GM12878 (cell line): ENCODE measurements at regions not wholly inside any gene's neighbourhood (a gene's known extent, or its start where the extent isn't known, plus 50 kb on each side); places are given as distances from the start of the nearest gene placed in this dataset.

ENCODE experiments used
- ATAC-seq: fragments of 200-7000 bp; cut with Tn5 transposase; 3 replicates; pipeline ENCODE4 v1.9.1; 2020; ENCODE audit warnings: mild to moderate bottlenecking, moderate library complexity
- BruUV-seq: library from RNA; stranded (reverse); fragments of 400-500 nt; replicated peaks from 2 replicates; lab custom pipeline; 2021; lab: Mats Ljungman, UMichigan
- CTCF ChIA-PET: fragments of 300-600 bp; sonication (Branson Sonifier 250); formaldehyde crosslinking; extraction: SDS; loops from one replicate; lab custom pipeline; 2021; ENCODE audit warnings: inconsistent platforms; lab: Yijun Ruan, JAX
- POLR2A ChIA-PET: fragments of 350-600 bp; formaldehyde crosslinking; extraction: SDS; loops from one replicate; lab custom pipeline; 2021; ENCODE audit warnings: inconsistent platforms; lab: Charles Lee
- RAD21 ChIA-PET: fragments of 300-600 bp; sonication (Branson Sonifier 250); formaldehyde crosslinking; loops from one replicate; lab custom pipeline; 2023; ENCODE audit warnings: antibody characterized with exemption; ENCODE audit not compliant: unreplicated experiment; lab: Charles Lee
- SMC1A ChIA-PET: fragments of 300-600 bp; sonication (Branson Sonifier 250); formaldehyde crosslinking; loops from one replicate; lab custom pipeline; 2023; ENCODE audit not compliant: unreplicated experiment, uncharacterized antibody; lab: Charles Lee
- DNase-seq: peaks from one replicate; pipeline ENCODE4 v3.0.0-alpha.2; 2011; ENCODE audit warnings: low read depth, low spot score
- FAIRE-seq: peaks from 3 replicates; lab custom pipeline; 2011; peaks lifted over from hg19 to GRCh38; lab: Jason Lieb, UNC
- H2AFZ ChIP-seq: 2 replicates; pipeline ENCODE4 v1.6.0; 2011; ENCODE audit warnings: low read depth, low read length, control low read depth; ENCODE audit not compliant: control insufficient read depth
- H3K27ac ChIP-seq: 2 replicates; pipeline ENCODE4 v1.5.1; 2011; ENCODE audit warnings: control low read depth; ENCODE audit not compliant: control insufficient read depth, insufficient read depth
- H3K27me3 ChIP-seq, 2 experiments: replicated peaks in 1 of 2; 2 replicates each; pipeline versions ENCODE4 v1.6.0 to v1.6.1; 2011; ENCODE audit warnings: low read length in 1 of 2; ENCODE audit not compliant: control insufficient read depth in 2 of 2, insufficient read depth in 2 of 2
- H3K36me3 ChIP-seq, 2 experiments: 2 replicates each; pipeline ENCODE4 v1.5.1; 2011; ENCODE audit warnings: low read length in 1 of 2; ENCODE audit not compliant: control insufficient read depth in 2 of 2, insufficient read depth in 2 of 2
- H3K4me1 ChIP-seq: 2 replicates; pipeline ENCODE4 v1.6.1; 2011; ENCODE audit warnings: mild to moderate bottlenecking, low read length, moderate library complexity, mixed read lengths; ENCODE audit not compliant: control insufficient read depth, insufficient read depth
- H3K4me2 ChIP-seq: 2 replicates; pipeline ENCODE4 v1.6.0; 2011; ENCODE audit warnings: control low read depth; ENCODE audit not compliant: control insufficient read depth, insufficient read depth
- H3K4me3 ChIP-seq: fragments of 200-600 bp; sonication (generic); 2 replicates; pipeline ENCODE4 v1.5.1; 2016
- H3K79me2 ChIP-seq: 2 replicates; pipeline ENCODE4 v1.6.0; 2011; ENCODE audit warnings: low read length; ENCODE audit not compliant: control insufficient read depth, insufficient read depth
- H3K9ac ChIP-seq: 2 replicates; pipeline ENCODE4 v1.8.0; 2011; ENCODE audit warnings: low read length, control low read depth, mixed read lengths; ENCODE audit not compliant: control insufficient read depth, insufficient read depth
- H3K9me3 ChIP-seq: replicated peaks from 3 replicates; pipeline ENCODE4 v1.5.1; 2011; ENCODE audit warnings: mild to moderate bottlenecking, low read length; ENCODE audit not compliant: control insufficient read depth, insufficient read depth
- H4K20me1 ChIP-seq: 2 replicates; pipeline ENCODE4 v1.6.0; 2011; ENCODE audit not compliant: control insufficient read depth, insufficient read depth
- CHD4 ChIP-seq: fragments of 200-600 bp; sonication (generic); IDR thresholded peaks from 2 replicates; pipeline ENCODE4 v1.6.1; 2016; ENCODE audit warnings: mild to moderate bottlenecking
- EED ChIP-seq: sonication (generic); IDR thresholded peaks from 2 replicates; pipeline ENCODE4 v1.6.1; 2016; ENCODE audit warnings: antibody characterized with exemption, low read depth
- GATAD2B ChIP-seq: fragments of 450-650 bp; conservative IDR thresholded peaks from 2 replicates; pipeline ENCODE4 v1.6.1; 2017; ENCODE audit warnings: low read depth, mild to moderate bottlenecking, moderate library complexity
- HCFC1 ChIP-seq: fragments of 150-350 bp; IDR thresholded peaks from 2 replicates; pipeline ENCODE4 v1.6.1; 2014; ENCODE audit warnings: low read length
- IRF3 ChIP-seq: fragments of 450-650 bp; IDR thresholded peaks from 2 replicates; pipeline ENCODE4 v1.6.1; 2014; ENCODE audit warnings: mild to moderate bottlenecking
- POU2F2 ChIP-seq: IDR thresholded peaks from 3 replicates; pipeline ENCODE4 v1.6.1; 2011; ENCODE audit warnings: low read depth, mild to moderate bottlenecking, low read length, borderline replicate concordance
- RELA ChIP-seq: fragments of 450-650 bp; IDR thresholded peaks from 2 replicates; pipeline ENCODE4 v1.8.0; 2014; ENCODE audit warnings: borderline replicate concordance; ENCODE audit not compliant: partially characterized antibody
- ZNF592 ChIP-seq: fragments of 450-650 bp; IDR thresholded peaks from 2 replicates; pipeline ENCODE4 v1.6.1; 2017; ENCODE audit warnings: mild to moderate bottlenecking, moderate library complexity
- in situ Hi-C: fragments of 300-500 bp; cut with MboI; formaldehyde crosslinking; loops from 9 replicates; pipeline ENCODE4 v1.14.3; 2018; ENCODE audit warnings: mixed read lengths
- intact Hi-C: fragments of 100-400 bp; cut with micrococcal nuclease; formaldehyde crosslinking; loops from one replicate; pipeline ENCODE4 v1.14.2; 2022; ENCODE audit not compliant: unreplicated experiment
- TF ChIP-seq, protein P1 (sequence below): fragments of 150-350 bp; IDR thresholded peaks from 2 replicates; pipeline ENCODE4 v1.6.1; 2016; ENCODE audit warnings: low read depth, low read length
- TF ChIP-seq, protein P2 (sequence below): fragments of 450-650 bp; formaldehyde crosslinking; IDR thresholded peaks from 2 replicates; pipeline ENCODE4 v1.4.0; 2020; ENCODE audit warnings: mild to moderate bottlenecking, moderate library complexity

DNA sequence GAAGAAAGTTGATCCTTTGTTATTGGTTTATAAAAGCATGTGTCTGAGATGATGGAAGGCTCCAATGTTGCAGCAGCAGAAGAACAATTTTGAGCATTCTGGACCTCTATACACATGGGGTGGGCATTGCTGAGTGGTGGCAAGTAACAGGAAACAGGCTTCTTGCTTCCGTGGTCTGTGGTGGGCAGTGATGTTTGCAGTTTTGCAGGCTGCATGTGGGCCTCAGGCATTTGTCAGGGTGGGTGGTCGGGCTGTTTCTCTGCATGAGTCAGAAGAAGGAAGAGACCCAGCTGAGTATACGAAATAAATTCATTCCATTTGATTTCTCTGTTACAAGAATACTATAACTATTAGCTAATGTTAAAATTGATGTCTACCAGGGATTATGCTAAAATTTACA lies 239.5 kb upstream of the COL3A1 start (continued):
- TF ChIP-seq, protein P1, sequence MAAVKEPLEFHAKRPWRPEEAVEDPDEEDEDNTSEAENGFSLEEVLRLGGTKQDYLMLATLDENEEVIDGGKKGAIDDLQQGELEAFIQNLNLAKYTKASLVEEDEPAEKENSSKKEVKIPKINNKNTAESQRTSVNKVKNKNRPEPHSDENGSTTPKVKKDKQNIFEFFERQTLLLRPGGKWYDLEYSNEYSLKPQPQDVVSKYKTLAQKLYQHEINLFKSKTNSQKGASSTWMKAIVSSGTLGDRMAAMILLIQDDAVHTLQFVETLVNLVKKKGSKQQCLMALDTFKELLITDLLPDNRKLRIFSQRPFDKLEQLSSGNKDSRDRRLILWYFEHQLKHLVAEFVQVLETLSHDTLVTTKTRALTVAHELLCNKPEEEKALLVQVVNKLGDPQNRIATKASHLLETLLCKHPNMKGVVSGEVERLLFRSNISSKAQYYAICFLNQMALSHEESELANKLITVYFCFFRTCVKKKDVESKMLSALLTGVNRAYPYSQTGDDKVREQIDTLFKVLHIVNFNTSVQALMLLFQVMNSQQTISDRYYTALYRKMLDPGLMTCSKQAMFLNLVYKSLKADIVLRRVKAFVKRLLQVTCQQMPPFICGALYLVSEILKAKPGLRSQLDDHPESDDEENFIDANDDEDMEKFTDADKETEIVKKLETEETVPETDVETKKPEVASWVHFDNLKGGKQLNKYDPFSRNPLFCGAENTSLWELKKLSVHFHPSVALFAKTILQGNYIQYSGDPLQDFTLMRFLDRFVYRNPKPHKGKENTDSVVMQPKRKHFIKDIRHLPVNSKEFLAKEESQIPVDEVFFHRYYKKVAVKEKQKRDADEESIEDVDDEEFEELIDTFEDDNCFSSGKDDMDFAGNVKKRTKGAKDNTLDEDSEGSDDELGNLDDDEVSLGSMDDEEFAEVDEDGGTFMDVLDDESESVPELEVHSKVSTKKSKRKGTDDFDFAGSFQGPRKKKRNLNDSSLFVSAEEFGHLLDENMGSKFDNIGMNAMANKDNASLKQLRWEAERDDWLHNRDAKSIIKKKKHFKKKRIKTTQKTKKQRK, result no peak
- TF ChIP-seq RELA, result no peak
- TF ChIP-seq CHD4, result no peak
- no peak for TF ChIP-seq ZNF592
- TF ChIP-seq HCFC1, result no peak
- no peak for TF ChIP-seq POU2F2

DNA sequence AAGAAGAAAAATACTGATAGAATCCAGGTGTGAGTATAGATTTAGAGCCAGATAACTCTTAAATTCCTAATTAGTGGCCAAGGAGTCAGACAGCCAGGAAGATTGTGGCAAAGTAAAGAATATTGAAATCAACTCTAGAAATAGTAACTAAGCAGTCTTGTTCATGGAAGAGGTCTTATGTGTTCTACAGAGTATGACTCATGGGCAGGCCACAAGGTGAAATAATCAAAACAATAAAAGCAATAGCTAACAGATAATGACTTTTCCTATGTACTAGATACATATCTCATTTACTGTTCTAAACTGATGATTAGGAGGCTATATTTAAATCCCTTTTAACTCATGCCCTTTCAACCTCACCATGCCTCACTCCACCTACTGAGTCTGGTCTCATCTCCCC lies 227.4 kb upstream of the COL3A1 start:
- H4K20me1 ChIP-seq, result no peaks in the 10 kb centered on the region
- no peak overlapping the region for H3K4me3 ChIP-seq
- no peaks in the 10 kb centered on the region for H3K27me3 ChIP-seq
- no TSS peak for BruUV-seq
- DNase-seq (no peak), FAIRE-seq (no peak), ATAC-seq (no peak)
- no peak overlapping the region for H3K4me2 ChIP-seq
- no peaks in the 10 kb centered on the region for H3K36me3 ChIP-seq
- CTCF ChIA-PET, result interaction anchor here (1.1 kb wide), 1 partner anchor 19 kb away, joined by 3 read pairs; no protein-coding TSS in a partner anchor
- SMC1A ChIA-PET, result no interaction called here
- H3K79me2 ChIP-seq, result no peaks in the 10 kb centered on the region
- no peak overlapping the region for H2AFZ ChIP-seq
- no peak overlapping the region for H3K27ac ChIP-seq
- intact Hi-C loops (no loop called here), in situ Hi-C loops (no loop called here)
- no peak overlapping the region for H3K9ac ChIP-seq
- RAD21 ChIA-PET, result no interaction called here
- H3K9me3 ChIP-seq, result no peaks in the 10 kb centered on the region
- POLR2A ChIA-PET, result no interaction called here
- H3K4me1 ChIP-seq, result no peaks in the 10 kb centered on the region
- TF ChIP-seq, protein P2, sequence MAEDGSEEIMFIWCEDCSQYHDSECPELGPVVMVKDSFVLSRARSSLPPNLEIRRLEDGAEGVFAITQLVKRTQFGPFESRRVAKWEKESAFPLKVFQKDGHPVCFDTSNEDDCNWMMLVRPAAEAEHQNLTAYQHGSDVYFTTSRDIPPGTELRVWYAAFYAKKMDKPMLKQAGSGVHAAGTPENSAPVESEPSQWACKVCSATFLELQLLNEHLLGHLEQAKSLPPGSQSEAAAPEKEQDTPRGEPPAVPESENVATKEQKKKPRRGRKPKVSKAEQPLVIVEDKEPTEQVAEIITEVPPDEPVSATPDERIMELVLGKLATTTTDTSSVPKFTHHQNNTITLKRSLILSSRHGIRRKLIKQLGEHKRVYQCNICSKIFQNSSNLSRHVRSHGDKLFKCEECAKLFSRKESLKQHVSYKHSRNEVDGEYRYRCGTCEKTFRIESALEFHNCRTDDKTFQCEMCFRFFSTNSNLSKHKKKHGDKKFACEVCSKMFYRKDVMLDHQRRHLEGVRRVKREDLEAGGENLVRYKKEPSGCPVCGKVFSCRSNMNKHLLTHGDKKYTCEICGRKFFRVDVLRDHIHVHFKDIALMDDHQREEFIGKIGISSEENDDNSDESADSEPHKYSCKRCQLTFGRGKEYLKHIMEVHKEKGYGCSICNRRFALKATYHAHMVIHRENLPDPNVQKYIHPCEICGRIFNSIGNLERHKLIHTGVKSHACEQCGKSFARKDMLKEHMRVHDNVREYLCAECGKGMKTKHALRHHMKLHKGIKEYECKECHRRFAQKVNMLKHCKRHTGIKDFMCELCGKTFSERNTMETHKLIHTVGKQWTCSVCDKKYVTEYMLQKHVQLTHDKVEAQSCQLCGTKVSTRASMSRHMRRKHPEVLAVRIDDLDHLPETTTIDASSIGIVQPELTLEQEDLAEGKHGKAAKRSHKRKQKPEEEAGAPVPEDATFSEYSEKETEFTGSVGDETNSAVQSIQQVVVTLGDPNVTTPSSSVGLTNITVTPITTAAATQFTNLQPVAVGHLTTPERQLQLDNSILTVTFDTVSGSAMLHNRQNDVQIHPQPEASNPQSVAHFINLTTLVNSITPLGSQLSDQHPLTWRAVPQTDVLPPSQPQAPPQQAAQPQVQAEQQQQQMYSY (CRISPR knock-in tag), result no peak
- no peak for TF ChIP-seq EED
- TF ChIP-seq GATAD2B, result no peak
- no peak for TF ChIP-seq IRF3
